ENCODE measurements at regions not wholly inside any gene's neighbourhood (a gene's known extent, or its start where the extent isn't known, plus 50 kb on each side); places are given as distances from the start of the nearest gene placed in this dataset.

GRCh38 chr7:96402913-96403312 is 81.0 kb upstream of the SLC25A13 start:
- no peak for DNase-seq

- no peak for DNase-seq
These were observed 79.3 kb upstream of the SLC25A13 start for GRCh38 chr7:96401200-96401599.

GRCh38 chr7:96400518-96400917 is 78.6 kb upstream of the SLC25A13 start:
- DNase-seq: peak; percentile 9

- DNase-seq: no peak
These were observed 78.1 kb upstream of the SLC25A13 start for GRCh38 chr7:96400001-96400400.

- DNase-seq: no peak
These were observed 76.2 kb upstream of the SLC25A13 start for GRCh38 chr7:96397936-96398598.

GRCh38 chr7:96388620-96389383 is 66.9 kb upstream of the SLC25A13 start:
- peak; percentile 68 for DNase-seq

- peak; percentile 86 for DNase-seq
These were observed 66.3 kb upstream of the SLC25A13 start for GRCh38 chr7:96388166-96388565.

GRCh38 chr7:96380111-96380512 is 58.2 kb upstream of the SLC25A13 start:
- no peak for DNase-seq

- DNase-seq: no peak
These were observed 55.5 kb upstream of the SLC25A13 start for GRCh38 chr7:96377399-96377798.

Measured in HCEC 1CT (cell line).